ENCODE measurements at regions not wholly inside any gene's neighbourhood (a gene's known extent, or its start where the extent isn't known, plus 50 kb on each side); places are given as distances from the start of the nearest gene placed in this dataset.

DNA sequence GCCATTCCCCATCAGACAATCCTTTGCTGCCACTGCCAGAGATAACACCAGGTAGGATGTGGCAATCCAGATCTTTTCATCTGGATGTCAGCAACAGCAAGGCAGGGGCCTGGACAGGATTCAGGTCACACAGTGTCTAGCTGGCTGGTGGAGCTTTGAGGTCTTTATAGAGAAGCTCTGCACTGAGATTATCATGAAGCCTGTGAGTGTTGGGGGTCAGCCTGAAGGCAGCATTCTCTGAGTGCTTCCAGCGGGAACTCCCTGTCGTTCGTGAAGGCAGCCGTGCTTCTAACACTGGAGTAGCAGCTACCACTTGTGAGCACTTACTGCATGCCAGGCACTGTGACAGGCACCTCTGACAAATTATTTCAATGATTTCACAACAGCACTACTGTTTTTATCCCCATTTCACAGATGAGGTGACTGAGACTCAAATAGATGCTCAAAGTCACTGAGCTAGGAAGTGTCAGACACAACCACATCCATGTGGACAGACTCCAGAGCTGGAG lies 85.7 kb downstream of the SEMA4F start:
- H3K27me3 ChIP-seq: no peaks in the 10 kb centered on the region
- no peak overlapping the region for H3K27ac ChIP-seq
- H3K36me3 ChIP-seq (replicated peaks in 1 of 2; ENCODE audit: insufficient read depth in 1 of 2, low read depth in 2 of 2): no peaks in the 10 kb centered on the region
- no peaks in the 10 kb centered on the region for H3K4me1 ChIP-seq
- no peak for ATAC-seq
- no peak overlapping the region for H3K4me3 ChIP-seq
- no peak for DNase-seq
- WGBS, 2 donors: 80 to 88% methylated on average over 4 of the region's 4 CpGs
- no peak for TF ChIP-seq POLR2A (IDR thresholded peaks at IDR 0.05)
- TF ChIP-seq, protein P1, sequence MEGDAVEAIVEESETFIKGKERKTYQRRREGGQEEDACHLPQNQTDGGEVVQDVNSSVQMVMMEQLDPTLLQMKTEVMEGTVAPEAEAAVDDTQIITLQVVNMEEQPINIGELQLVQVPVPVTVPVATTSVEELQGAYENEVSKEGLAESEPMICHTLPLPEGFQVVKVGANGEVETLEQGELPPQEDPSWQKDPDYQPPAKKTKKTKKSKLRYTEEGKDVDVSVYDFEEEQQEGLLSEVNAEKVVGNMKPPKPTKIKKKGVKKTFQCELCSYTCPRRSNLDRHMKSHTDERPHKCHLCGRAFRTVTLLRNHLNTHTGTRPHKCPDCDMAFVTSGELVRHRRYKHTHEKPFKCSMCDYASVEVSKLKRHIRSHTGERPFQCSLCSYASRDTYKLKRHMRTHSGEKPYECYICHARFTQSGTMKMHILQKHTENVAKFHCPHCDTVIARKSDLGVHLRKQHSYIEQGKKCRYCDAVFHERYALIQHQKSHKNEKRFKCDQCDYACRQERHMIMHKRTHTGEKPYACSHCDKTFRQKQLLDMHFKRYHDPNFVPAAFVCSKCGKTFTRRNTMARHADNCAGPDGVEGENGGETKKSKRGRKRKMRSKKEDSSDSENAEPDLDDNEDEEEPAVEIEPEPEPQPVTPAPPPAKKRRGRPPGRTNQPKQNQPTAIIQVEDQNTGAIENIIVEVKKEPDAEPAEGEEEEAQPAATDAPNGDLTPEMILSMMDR (IDR thresholded peaks at IDR 0.05): no peak
- intact Hi-C loops (cut with DNase I): no loop called here
- no peaks in the 10 kb centered on the region for H3K9me3 ChIP-seq

DNA sequence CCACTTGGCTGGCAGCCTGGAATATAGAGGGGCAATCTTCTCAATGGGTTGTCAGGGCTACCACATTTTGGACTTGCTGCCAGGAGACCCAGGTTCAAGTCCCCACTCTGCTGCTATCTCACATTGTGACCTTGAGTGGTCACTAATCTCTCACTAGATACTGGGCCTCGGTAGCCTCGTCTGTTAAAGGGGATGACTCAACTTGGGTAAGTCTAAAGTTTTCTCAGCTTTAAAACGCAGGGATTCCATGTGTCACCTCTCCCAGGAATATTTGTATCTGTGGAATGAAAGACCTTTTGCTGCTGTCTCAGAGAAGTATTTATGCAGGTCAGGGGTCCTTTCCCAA lies 86.3 kb downstream of the SEMA4F start:
- TF ChIP-seq, protein P1 (IDR thresholded peaks at IDR 0.05): no peak
- TF ChIP-seq POLR2A (IDR thresholded peaks at IDR 0.05): no peak
- no peak for ATAC-seq
- no peaks in the 10 kb centered on the region for H3K27me3 ChIP-seq
- WGBS, 2 donors: 47 to 58% methylated on average over 3 of the region's 3 CpGs
- no peaks in the 10 kb centered on the region for H3K9me3 ChIP-seq
- DNase-seq: no peak
- intact Hi-C loops (cut with DNase I): no loop called here
- no peak overlapping the region for H3K4me3 ChIP-seq
- no peaks in the 10 kb centered on the region for H3K4me1 ChIP-seq
- no peaks in the 10 kb centered on the region for H3K36me3 ChIP-seq (replicated peaks in 1 of 2; ENCODE audit: insufficient read depth in 1 of 2, low read depth in 2 of 2)
- H3K27ac ChIP-seq: no peak overlapping the region

DNA sequence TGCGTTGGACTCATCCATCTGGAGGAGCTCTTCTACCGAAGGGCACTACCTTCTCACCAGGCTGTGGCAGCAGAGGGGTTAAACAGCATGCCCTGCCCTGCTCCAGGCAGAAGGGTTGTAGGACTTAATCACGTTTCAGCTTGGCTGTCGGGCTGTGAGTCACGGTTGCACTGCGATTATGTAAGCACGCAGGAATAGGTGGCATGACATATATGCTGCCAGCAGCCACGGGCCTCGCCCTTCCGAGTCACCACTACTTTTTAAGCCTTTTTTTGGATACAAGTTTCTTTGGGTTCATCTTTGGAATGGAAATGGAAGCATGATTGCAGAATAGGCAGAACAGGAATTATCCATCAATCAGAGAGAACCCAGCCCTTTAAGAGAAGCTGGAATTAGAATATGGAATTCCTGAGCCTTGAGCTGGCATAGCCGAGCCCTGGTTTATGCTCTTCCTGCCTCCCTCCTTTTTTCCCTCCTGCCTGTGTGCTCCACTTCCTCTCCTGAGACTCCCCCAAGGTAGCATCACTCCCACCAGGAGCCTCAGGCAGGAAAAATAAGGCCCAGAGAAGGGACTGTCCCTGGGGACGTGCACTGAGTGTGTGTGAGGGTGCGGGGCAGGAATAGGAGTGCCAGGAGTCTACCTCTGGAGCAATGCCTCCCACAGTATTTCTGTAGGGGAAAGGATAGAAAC lies 86.8 kb downstream of the SEMA4F start:
- no peak for ATAC-seq
- peak in 2 of 4 donors; percentile 26 to 46 for DNase-seq
- WGBS, 2 donors: 41 to 44% methylated on average over 13 of the region's 13 CpGs
- Histone ChIP-seq H3K9me3 (no peaks in the 10 kb centered on the region), H3K36me3 (replicated peaks in 1 of 2; ENCODE audit: insufficient read depth in 1 of 2, low read depth in 2 of 2) (no peaks in the 10 kb centered on the region), H3K27me3 (no peaks in the 10 kb centered on the region), H3K27ac (no peak overlapping the region), H3K4me1 (no peaks in the 10 kb centered on the region), H3K4me3 (no peak overlapping the region)
- TF ChIP-seq POLR2A (IDR thresholded peaks at IDR 0.05): no peak
- TF ChIP-seq, protein P1 (IDR thresholded peaks at IDR 0.05): no peak
- intact Hi-C loops (cut with DNase I): no loop called here

DNA sequence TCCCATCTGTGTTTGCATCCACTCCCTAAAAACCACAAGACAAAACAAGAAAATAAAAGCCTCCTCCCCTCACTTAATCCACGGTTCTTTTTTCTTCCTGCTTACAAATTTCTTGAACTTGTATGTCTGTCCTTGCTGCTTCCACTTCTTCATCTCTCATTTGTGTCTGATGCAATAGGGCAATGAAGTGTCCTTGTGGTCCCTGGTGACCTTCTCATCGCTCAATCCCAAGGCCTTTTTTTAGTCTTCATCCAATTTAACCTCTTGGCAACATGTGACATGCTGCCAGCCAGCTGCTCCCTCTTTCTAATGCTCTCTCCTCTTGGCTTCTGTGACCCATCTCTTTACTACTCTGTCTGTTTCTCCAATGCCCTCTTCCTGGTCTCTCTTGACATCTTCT lies 87.6 kb downstream of the SEMA4F start:
- H3K27ac ChIP-seq: no peak overlapping the region

More for the DNA sequence above, 87.6 kb downstream of the SEMA4F start:
- WGBS, 2 donors: 44 to 67% methylated on average over 2 of the region's 2 CpGs
- no peaks in the 10 kb centered on the region for H3K4me1 ChIP-seq
- no peak overlapping the region for H3K4me3 ChIP-seq
- H3K36me3 ChIP-seq (replicated peaks in 1 of 2; ENCODE audit: insufficient read depth in 1 of 2, low read depth in 2 of 2): no peaks in the 10 kb centered on the region
- H3K9me3 ChIP-seq: no peaks in the 10 kb centered on the region
- TF ChIP-seq, protein P1 (IDR thresholded peaks at IDR 0.05): no peak
- TF ChIP-seq POLR2A (IDR thresholded peaks at IDR 0.05): no peak
- intact Hi-C loops (cut with DNase I): no loop called here
- DNase-seq: no peak
- no peak for ATAC-seq
- no peaks in the 10 kb centered on the region for H3K27me3 ChIP-seq

All from body of pancreas (tissue), 4 donors.